Right lobe of liver (tissue), 6 donors: ENCODE measurements at regions not wholly inside any gene's neighbourhood (a gene's known extent, or its start where the extent isn't known, plus 50 kb on each side); places are given as distances from the start of the nearest gene placed in this dataset.
"Not testable (repeated sequence)": the region's sequence is repeated elsewhere in the genome, so short reads cannot be mapped to it uniquely, and the experiment has no call there.

Experiments used
- ATAC-seq, 4 donors: fragments of 200-7000 bp; cut with Tn5 transposase; one replicate each; pipeline ENCODE4 v1.9.1; 2020; ENCODE audit warnings: mild to moderate bottlenecking in 4 of 4, moderate library complexity in 4 of 4
- DNase-seq, 3 donors: peaks; one replicate each; pipeline ENCODE4 v3.0.0-alpha.2; 2020
- H3K27ac ChIP-seq, 3 donors: fragments of 200-600 bp; one replicate each; pipeline ENCODE4 v1.8.0; 2022
- H3K27me3 ChIP-seq, 2 donors: fragments of 200-600 bp; one replicate each; pipeline ENCODE4 v1.8.0; 2022
- H3K36me3 ChIP-seq, 4 donors: fragments of 200-600 bp; sonication (generic) in 1 of 4; one replicate each; pipeline versions ENCODE4 v1.5.1 to v1.8.0; 2017 to 2022; ENCODE audit warnings: control low read depth in 1 of 4
- H3K4me1 ChIP-seq, 4 donors: fragments of 200-600 bp; sonication (generic) in 1 of 4; one replicate each; pipeline versions ENCODE4 v1.5.1 to v1.8.0; 2017 to 2022; ENCODE audit warnings: control low read depth in 1 of 4
- H3K4me3 ChIP-seq, 3 donors: fragments of 200-600 bp; one replicate each; pipeline ENCODE4 v1.8.0; 2022
- H3K9me3 ChIP-seq, 4 donors: fragments of 200-600 bp; sonication (generic) in 1 of 4; one replicate each; pipeline versions ENCODE4 v1.5.1 to v1.8.0; 2017 to 2022; ENCODE audit warnings: control low read depth in 1 of 4
- POLR2A ChIP-seq: fragments of 450-650 bp; IDR thresholded peaks from one replicate; pipeline ENCODE4 v1.6.1; 2017; ENCODE audit warnings: antibody characterized with exemption, mild to moderate bottlenecking
- WGBS: methylation state at CpG from one replicate; pipeline ENCODE4 v1.1.6; 2018; ENCODE audit warnings: low coverage, low lambda C conversion rate; ENCODE audit not compliant: insufficient coverage; ENCODE audit errors: missing lambda C conversion rate; 5-methylcytosine and 5-hydroxymethylcytosine counted together
- intact Hi-C, 2 donors: fragments of 100-400 bp; cut with DNase I; formaldehyde crosslinking; loops; one replicate each; pipeline versions ENCODE4 v1.11.2 to v1.14.1; 2022
- TF ChIP-seq, protein P1 (sequence below), 4 donors: fragments of 200-600 bp in 3 of 4; fragments of 450-650 bp in 1 of 4; IDR thresholded peaks; one replicate each; pipeline versions ENCODE4 v1.5.1 to v1.8.0; 2016 to 2022; ENCODE audit warnings: antibody characterized with exemption in 4 of 4, mild to moderate bottlenecking in 2 of 4
- donor health status: DM: no; HTN: yes; CAD: no.
- donor health status: DM: no; HTN: no; CAD: no.
- donor health status: DM: no; HTN: no; CAD: no.
- donor health status: DM: no; HTN: yes; CAD: no.
- donor health status: DM: no; HTN: yes; CAD: no.

GRCh38 chr5:122209601-122210000 lies 80.3 kb downstream of the ZNF474 start:
- H3K9me3 ChIP-seq, H3K4me3 ChIP-seq, H3K27ac ChIP-seq, intact Hi-C loops, H3K4me1 ChIP-seq, H3K27me3 ChIP-seq, H3K36me3 ChIP-seq, DNase-seq, ATAC-seq: not testable (repeated sequence)
- WGBS, result 100% methylated on average over 1 of the region's 1 CpG

DNA sequence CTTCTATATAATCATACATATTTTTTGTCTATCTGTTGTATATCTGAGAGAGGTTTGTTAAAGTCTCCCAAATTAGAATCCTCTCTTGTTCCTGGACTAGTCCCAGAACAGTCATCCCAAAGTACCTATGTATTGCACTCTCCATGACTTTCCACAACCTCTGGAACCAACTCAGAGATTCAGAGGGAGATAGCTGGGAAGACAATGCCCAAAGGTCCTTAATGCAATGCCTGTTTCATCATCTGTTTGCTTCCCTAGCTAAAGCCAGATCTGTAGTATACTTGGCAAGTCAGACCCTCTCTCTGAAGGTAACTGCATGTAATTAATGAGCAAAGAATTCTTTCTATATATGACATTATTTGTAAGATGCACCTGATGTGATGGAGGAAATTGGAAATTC lies 89.4 kb downstream of the ZNF474 start:
- Histone ChIP-seq H3K36me3 (no peaks in the 10 kb centered on the region), H3K4me3 (no peak overlapping the region), H3K27ac (no peak overlapping the region), H3K4me1 (no peaks in the 10 kb centered on the region), H3K9me3 (no peaks in the 10 kb centered on the region), H3K27me3 (no peaks in the 10 kb centered on the region)
- intact Hi-C loops, result no loop called here
- ATAC-seq, result no peak
- no peak for DNase-seq
- no peak for TF ChIP-seq POLR2A
- TF ChIP-seq, protein P1, sequence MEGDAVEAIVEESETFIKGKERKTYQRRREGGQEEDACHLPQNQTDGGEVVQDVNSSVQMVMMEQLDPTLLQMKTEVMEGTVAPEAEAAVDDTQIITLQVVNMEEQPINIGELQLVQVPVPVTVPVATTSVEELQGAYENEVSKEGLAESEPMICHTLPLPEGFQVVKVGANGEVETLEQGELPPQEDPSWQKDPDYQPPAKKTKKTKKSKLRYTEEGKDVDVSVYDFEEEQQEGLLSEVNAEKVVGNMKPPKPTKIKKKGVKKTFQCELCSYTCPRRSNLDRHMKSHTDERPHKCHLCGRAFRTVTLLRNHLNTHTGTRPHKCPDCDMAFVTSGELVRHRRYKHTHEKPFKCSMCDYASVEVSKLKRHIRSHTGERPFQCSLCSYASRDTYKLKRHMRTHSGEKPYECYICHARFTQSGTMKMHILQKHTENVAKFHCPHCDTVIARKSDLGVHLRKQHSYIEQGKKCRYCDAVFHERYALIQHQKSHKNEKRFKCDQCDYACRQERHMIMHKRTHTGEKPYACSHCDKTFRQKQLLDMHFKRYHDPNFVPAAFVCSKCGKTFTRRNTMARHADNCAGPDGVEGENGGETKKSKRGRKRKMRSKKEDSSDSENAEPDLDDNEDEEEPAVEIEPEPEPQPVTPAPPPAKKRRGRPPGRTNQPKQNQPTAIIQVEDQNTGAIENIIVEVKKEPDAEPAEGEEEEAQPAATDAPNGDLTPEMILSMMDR (IDR thresholded peaks at IDR 0.05), result no peak

DNA sequence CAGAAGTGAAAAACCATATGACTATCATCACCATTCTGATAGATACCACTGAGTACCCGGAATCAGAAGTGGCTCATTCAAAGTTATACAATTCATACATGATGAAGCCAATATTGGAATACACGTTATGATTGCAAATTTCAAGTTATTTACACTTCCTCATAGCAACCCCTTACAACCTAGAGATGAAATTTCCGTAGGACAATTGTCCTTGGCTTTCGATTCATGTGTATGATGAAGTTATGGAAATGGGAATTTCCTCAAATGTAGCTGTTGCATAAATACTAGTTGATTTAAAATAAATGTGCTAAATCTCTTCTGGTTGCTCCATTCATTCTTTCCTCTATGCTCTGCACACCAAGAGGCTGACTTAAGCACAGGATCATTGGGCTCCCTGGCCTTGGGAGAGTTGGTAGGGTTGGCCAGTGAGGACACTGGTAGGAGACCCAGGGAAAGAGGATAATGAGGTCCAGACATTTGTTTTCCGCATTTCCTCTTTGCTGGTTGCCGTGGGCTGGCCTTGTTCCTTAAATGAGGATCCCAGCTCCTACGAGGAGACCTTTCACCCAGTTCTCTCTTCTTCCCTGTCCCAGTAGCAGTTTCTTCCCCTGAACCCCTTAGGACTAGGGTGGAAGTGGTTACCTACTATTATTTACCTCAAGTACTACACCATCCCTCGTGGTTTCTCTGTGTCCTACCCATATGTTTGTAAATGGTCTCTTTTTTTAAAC lies 90.3 kb downstream of the ZNF474 start:
- intact Hi-C loops, result no loop called here
- 43% methylated on average over 8 of the region's 8 CpGs for WGBS
- Histone ChIP-seq H3K27ac (no peak overlapping the region), H3K4me1 (no peaks in the 10 kb centered on the region), H3K27me3 (no peaks in the 10 kb centered on the region), H3K9me3 (no peaks in the 10 kb centered on the region), H3K36me3 (no peaks in the 10 kb centered on the region), H3K4me3 (no peak overlapping the region)
- DNase-seq (no peak), ATAC-seq (peak; percentile 26 to 53 (median 48))
- TF ChIP-seq POLR2A, result no peak
- TF ChIP-seq, protein P1 (IDR thresholded peaks at IDR 0.05), result no peak

- H3K4me3 ChIP-seq, result no peak overlapping the region
- H3K4me1 ChIP-seq, result no peaks in the 10 kb centered on the region
- TF ChIP-seq POLR2A, result no peak
- TF ChIP-seq, protein P1 (IDR thresholded peaks at IDR 0.05), result no peak
- WGBS, result 56% methylated on average over 5 of the region's 5 CpGs
- ATAC-seq, result peak; percentile 54 to 77 (median 62)
- intact Hi-C loops, result no loop called here
- no peak overlapping the region for H3K27ac ChIP-seq
- H3K36me3 ChIP-seq, result no peaks in the 10 kb centered on the region
- no peaks in the 10 kb centered on the region for H3K9me3 ChIP-seq
- no peak for DNase-seq
- H3K27me3 ChIP-seq, result no peaks in the 10 kb centered on the region
These were observed 91.2 kb downstream of the ZNF474 start for GRCh38 chr5:122220511-122220910.

DNA sequence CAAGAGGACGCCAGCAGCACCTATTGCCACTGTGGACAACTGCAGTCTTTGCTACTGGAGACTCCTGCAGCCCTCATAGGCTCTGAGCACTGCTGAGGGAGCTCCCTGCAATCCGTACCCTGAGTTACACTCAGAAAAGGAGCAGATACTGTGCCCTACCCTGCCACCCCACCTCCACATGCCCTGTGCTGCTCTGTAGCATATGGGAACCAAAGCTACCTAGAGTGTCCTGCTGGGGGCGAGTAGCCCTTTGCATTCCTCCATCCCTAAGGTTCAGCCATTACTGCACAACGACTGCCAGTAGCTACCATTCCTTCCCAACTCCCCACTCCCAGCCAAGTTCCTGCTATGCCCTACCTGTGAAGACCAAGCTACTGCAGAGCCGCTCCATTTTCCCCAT lies 90.2 kb upstream of the SNCAIP start:
- H3K27ac ChIP-seq, result no peak overlapping the region
- ATAC-seq, result peak in 1 of 4 donors; percentile 43
- intact Hi-C loops, result no loop called here

More for the DNA sequence above, 90.2 kb upstream of the SNCAIP start:
- no peaks in the 10 kb centered on the region for H3K9me3 ChIP-seq
- DNase-seq, result no peak
- H3K4me1 ChIP-seq, result no peaks in the 10 kb centered on the region
- no peaks in the 10 kb centered on the region for H3K36me3 ChIP-seq
- no CpG with 5 or more reads among the region's 5 CpGs for WGBS
- TF ChIP-seq, protein P1 (IDR thresholded peaks at IDR 0.05), result no peak
- H3K27me3 ChIP-seq, result no peaks in the 10 kb centered on the region
- H3K4me3 ChIP-seq, result no peak overlapping the region
